Ovary (tissue), 7 donors: ENCODE measurements at regions not wholly inside any gene's neighbourhood (a gene's known extent, or its start where the extent isn't known, plus 50 kb on each side); places are given as distances from the start of the nearest gene placed in this dataset.

Source experiments
- DNase-seq, 5 donors: peaks; one replicate each; pipeline ENCODE4 v3.0.0-alpha.2; 2019 to 2020
- H3K27ac ChIP-seq, 2 donors: fragments of 200-600 bp; one replicate each; pipeline versions ENCODE4 v1.5.1 to v1.8.0; 2019 to 2022
- H3K27me3 ChIP-seq: fragments of 200-600 bp; one replicate; pipeline ENCODE4 v1.8.0; 2022
- H3K36me3 ChIP-seq: fragments of 200-600 bp; sonication (generic); one replicate; pipeline ENCODE4 v1.5.1; 2019
- H3K4me1 ChIP-seq: one replicate; pipeline ENCODE4 v1.8.1; 2013; ENCODE audit warnings: mild to moderate bottlenecking, moderate library complexity; ENCODE audit not compliant: insufficient read depth
- H3K4me3 ChIP-seq: fragments of 200-600 bp; sonication (generic); one replicate; pipeline ENCODE4 v1.5.1; 2017
- H3K9me3 ChIP-seq, 2 donors: fragments of 200-600 bp in 1 of 2; sonication (generic) in 1 of 2; one replicate each; pipeline versions ENCODE4 v1.5.1 to v1.8.1; 2013 to 2019; ENCODE audit warnings: mild to moderate bottlenecking in 1 of 2, moderate library complexity in 1 of 2
- EP300 ChIP-seq: sonication (generic); formaldehyde crosslinking; IDR thresholded peaks from one replicate; pipeline ENCODE4 v1.6.1; 2017; ENCODE audit warnings: antibody characterized with exemption
- POLR2A ChIP-seq: fragments of 450-650 bp; IDR thresholded peaks from one replicate; pipeline ENCODE4 v1.6.1; 2017; ENCODE audit warnings: antibody characterized with exemption, mild to moderate bottlenecking, moderate library complexity
- WGBS, 3 donors: extraction: QIAGEN DNeasy Blood & Tissue Kit in 1 of 3; methylation state at CpG; one replicate each; pipeline versions ENCODE4 v1.1.5 to v1.1.7; 2013 to 2017; 5-methylcytosine and 5-hydroxymethylcytosine counted together
- intact Hi-C, 4 donors: fragments of 100-400 bp; cut with DNase I; formaldehyde crosslinking; loops; one replicate each; pipeline versions ENCODE4 v1.11.0 to v1.15.1; 2022 to 2023
- TF ChIP-seq, protein P1 (sequence below), 3 donors: fragments of 450-650 bp in 2 of 3; fragments of 200-600 bp in 1 of 3; IDR thresholded peaks; one replicate each; pipeline versions ENCODE4 v1.5.1 to v1.8.0; 2016 to 2022; ENCODE audit warnings: antibody characterized with exemption in 3 of 3, mild to moderate bottlenecking in 1 of 3
- donor health status: DM: no; HTN: no; CAD: no; lungs with moderate emphysema.
- donor health status: DM: no; HTN: no; CAD: no.
- donor health status: Bipolar disorder and iron deficiency.
- donor health status: DM: no; HTN: no; CAD: no.
- donor health status: DM: yes; HTN: yes; CAD: no.

DNA sequence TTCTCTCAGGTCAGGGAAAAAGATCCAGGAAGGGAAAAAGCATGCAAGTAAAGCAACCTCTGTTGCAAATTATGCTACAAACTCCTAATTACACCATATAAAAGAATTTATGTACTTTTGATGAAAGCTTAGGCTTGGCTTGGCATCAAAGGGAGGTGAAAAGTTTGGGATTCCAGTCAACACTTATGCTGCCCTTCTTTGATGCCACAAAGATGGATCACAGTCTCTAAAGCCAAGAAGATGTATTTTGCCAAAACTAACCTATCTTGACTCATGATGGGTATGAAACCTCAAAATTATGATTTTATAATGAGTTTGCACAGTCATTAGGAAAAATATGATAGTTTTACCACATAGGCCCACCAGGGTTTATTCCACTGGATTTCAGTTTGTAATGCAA is 101.0 kb upstream of the CCDC80 start:
- H3K36me3 ChIP-seq: no peaks in the 10 kb centered on the region
- TF ChIP-seq, protein P1, sequence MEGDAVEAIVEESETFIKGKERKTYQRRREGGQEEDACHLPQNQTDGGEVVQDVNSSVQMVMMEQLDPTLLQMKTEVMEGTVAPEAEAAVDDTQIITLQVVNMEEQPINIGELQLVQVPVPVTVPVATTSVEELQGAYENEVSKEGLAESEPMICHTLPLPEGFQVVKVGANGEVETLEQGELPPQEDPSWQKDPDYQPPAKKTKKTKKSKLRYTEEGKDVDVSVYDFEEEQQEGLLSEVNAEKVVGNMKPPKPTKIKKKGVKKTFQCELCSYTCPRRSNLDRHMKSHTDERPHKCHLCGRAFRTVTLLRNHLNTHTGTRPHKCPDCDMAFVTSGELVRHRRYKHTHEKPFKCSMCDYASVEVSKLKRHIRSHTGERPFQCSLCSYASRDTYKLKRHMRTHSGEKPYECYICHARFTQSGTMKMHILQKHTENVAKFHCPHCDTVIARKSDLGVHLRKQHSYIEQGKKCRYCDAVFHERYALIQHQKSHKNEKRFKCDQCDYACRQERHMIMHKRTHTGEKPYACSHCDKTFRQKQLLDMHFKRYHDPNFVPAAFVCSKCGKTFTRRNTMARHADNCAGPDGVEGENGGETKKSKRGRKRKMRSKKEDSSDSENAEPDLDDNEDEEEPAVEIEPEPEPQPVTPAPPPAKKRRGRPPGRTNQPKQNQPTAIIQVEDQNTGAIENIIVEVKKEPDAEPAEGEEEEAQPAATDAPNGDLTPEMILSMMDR (IDR thresholded peaks at IDR 0.05): no peak
- TF ChIP-seq EP300 (no peak), POLR2A (no peak)
- no peaks in the 10 kb centered on the region for H3K27me3 ChIP-seq
- intact Hi-C loops: no loop called here
- H3K4me3 ChIP-seq: no peak overlapping the region
- H3K4me1 ChIP-seq: no peaks in the 10 kb centered on the region
- DNase-seq: no peak
- no peaks in the 10 kb centered on the region for H3K9me3 ChIP-seq
- H3K27ac ChIP-seq: no peak overlapping the region

DNA sequence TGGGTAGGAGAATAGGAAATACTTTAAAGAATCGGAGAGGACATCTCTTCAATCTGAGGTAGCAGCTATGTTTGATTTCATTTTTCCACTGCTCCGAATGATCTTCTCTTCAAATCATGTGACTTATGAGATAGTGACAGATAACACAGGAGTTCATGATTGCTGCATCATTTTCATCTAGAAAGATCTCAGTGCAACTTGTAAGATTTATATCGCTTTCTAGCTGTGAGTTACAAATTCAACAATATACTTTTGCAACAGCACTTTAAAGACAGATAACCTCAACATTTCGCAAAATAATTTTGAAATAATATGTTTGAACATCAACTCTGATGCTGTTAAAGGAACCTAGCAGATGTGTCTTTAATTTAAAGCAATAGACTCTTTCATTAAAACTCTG is 99.9 kb upstream of the CCDC80 start:
- Histone ChIP-seq H3K27me3 (no peaks in the 10 kb centered on the region), H3K9me3 (no peaks in the 10 kb centered on the region), H3K36me3 (no peaks in the 10 kb centered on the region), H3K27ac (no peak overlapping the region), H3K4me1 (no peaks in the 10 kb centered on the region), H3K4me3 (no peak overlapping the region)
- no peak for DNase-seq
- 90 to 91% (median 90%) methylated on average over 4 of the region's 4 CpGs for WGBS, 3 donors
- TF ChIP-seq, protein P1 (IDR thresholded peaks at IDR 0.05): no peak
- TF ChIP-seq EP300: no peak
- TF ChIP-seq POLR2A: no peak
- intact Hi-C loops: no loop called here

DNA sequence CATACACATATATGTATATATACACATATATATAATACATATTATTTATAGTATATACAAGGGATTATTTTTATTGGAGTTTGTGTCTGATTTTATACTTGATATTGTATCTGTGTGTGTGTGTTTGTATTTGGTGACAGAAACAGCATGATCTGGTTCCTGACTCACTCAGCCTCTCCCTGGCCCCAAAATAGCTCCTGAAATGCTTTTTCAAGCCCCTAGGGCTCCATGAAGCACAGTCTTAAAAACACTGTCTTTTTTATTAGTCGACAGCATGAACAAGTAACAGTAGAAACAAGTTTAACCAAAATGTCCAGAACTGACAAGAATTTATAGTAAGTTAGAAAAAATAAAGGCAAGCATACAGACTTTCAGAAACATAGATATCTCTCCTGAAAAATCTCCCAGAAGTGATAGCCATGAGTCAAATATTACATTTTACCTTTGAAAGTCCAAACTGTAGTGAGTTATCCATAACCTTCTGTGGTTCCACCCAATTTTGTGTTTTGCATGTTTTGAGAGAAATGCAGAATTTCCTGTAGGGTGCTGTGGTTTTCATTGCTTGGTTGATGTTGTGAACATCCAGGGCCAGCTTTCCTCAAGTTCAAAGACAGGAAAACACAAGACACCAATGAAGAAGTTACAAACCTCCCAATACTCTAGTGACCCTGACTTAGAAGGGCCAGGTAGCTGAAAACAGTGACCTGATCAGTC is 98.5 kb upstream of the CCDC80 start:
- Histone ChIP-seq H3K4me3 (no peak overlapping the region), H3K27ac (no peak overlapping the region), H3K4me1 (no peaks in the 10 kb centered on the region), H3K36me3 (no peaks in the 10 kb centered on the region), H3K27me3 (no peaks in the 10 kb centered on the region), H3K9me3 (no peaks in the 10 kb centered on the region)
- DNase-seq: no peak
- WGBS, 3 donors: 71 to 78% (median 73%) methylated on average over 1 of the region's 1 CpG
- TF ChIP-seq, protein P1 (IDR thresholded peaks at IDR 0.05): no peak
- no peak for TF ChIP-seq EP300
- TF ChIP-seq POLR2A: no peak
- intact Hi-C loops: no loop called here

DNA sequence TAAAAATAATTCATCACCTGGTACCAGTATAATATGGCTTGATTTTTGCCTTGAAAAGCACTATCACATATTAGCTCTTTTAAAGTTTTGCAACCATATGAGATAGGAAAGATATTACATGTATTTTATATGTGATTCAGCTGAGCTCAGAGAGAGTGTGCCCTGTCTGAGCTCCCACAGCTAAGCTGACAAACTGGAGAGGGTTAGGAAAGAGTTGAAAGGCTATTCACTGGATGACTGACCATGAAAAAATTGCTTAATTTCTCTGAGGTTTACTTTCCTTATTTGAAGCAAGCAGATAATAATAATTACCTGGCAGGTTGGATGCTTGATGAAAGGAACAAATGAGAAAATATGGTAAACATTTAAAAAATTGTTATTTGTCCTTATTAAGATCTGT is 97.4 kb upstream of the CCDC80 start:
- Histone ChIP-seq H3K36me3 (no peaks in the 10 kb centered on the region), H3K4me3 (no peak overlapping the region), H3K4me1 (no peaks in the 10 kb centered on the region), H3K27me3 (no peaks in the 10 kb centered on the region), H3K27ac (no peak overlapping the region), H3K9me3 (no peaks in the 10 kb centered on the region)
- TF ChIP-seq POLR2A (no peak), EP300 (no peak)
- TF ChIP-seq, protein P1 (IDR thresholded peaks at IDR 0.05): no peak
- DNase-seq: no peak
- intact Hi-C loops: no loop called here
